ENCODE measurements at regions not wholly inside any gene's neighbourhood (a gene's known extent, or its start where the extent isn't known, plus 50 kb on each side); places are given as distances from the start of the nearest gene placed in this dataset.

DNA sequence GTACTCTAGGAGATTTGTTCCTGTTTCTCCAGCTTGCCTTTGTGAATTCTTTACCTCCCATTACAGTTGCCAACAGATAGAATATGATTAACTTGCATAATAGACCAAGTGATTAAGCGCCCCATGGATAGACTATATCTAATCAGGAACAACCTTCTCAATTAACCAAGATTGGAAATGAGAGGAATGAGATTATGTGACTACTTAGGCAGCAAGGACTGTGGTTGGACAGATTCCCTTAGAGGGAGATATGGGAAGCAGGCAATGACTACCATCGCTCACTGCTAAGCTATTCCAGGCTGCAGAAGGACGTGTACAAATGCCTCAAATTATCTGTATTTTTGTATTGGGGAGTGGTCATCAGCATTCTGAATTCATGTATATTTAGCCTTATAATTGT is 278.1 kb upstream of the DAB2 start:
- ChIA-PET CTCF (interaction anchor here (0.9 to 2.6 kb wide), 2 partner anchors 11 to 12 kb away, joined by 3 to 11 read pairs; no protein-coding TSS in a partner anchor), POLR2A (no interaction called here)
- Histone ChIP-seq H3K4me1 (no peaks in the 10 kb centered on the region), H3K4me2 (no peak overlapping the region), H3K4me3 (no peak overlapping the region), H3K27ac (no peak overlapping the region), H3K9me3 (no peaks in the 10 kb centered on the region)
- no peak for ATAC-seq
- no peak for FAIRE-seq
- TF ChIP-seq CBX2 (IDR thresholded peaks at IDR 0.05; ENCODE audit: borderline replicate concordance, low read depth) (no peak), MYC (IDR thresholded peaks at IDR 0.05; ENCODE audit: borderline replicate concordance, low read length) (no peak), JUNB (IDR thresholded peaks at IDR 0.05) (no peak), CEBPB (IDR thresholded peaks at IDR 0.05) (no peak), ESRRA (IDR thresholded peaks at IDR 0.05; ENCODE audit: borderline replicate concordance, low read length) (no peak), FOXS1 (CRISPR knock-in tag; IDR thresholded peaks at IDR 0.05) (no peak), HOXB13 (CRISPR knock-in tag; IDR thresholded peaks at IDR 0.05; ENCODE audit: low read depth) (no peak), TP53 (CRISPR knock-in tag; IDR thresholded peaks at IDR 0.05) (no peak), HMGXB4 (CRISPR knock-in tag; IDR thresholded peaks at IDR 0.05; ENCODE audit: borderline replicate concordance) (no peak), SMC3 (IDR thresholded peaks at IDR 0.05) (no peak), HDAC2 (IDR thresholded peaks at IDR 0.05) (no peak), RAD21 (conservative IDR thresholded peaks at IDR 0.05 in 1 of 2, IDR thresholded peaks at IDR 0.05 in 1 of 2) (no peak), EHF (CRISPR knock-in tag; IDR thresholded peaks at IDR 0.05) (no peak), ZFP36 (IDR thresholded peaks at IDR 0.05; ENCODE audit: borderline replicate concordance, partially characterized antibody) (no peak), GATA3 (IDR thresholded peaks at IDR 0.05; ENCODE audit: borderline replicate concordance) (no peak)
- DNase-seq (ENCODE audit: low read depth in 1 of 2, low spot score in 1 of 2), result no peak
- WGBS (ENCODE audit: missing lambda C conversion rate), result 54% methylated on average over 3 of the region's 3 CpGs

- no peak overlapping the region for H3K4me2 ChIP-seq
- no peak for DNase-seq (ENCODE audit: low read depth in 1 of 2, low spot score in 1 of 2)
- H3K9me3 ChIP-seq, result no peaks in the 10 kb centered on the region
- no peak overlapping the region for H3K4me3 ChIP-seq
- no peak for FAIRE-seq
- ChIA-PET POLR2A (interaction anchor here (0.6 kb wide), 1 partner anchor 94 kb away, joined by 3 read pairs; no protein-coding TSS in a partner anchor), CTCF (interaction anchor here (2.2 to 2.6 kb wide), 2 partner anchors 8 to 13 kb away, joined by 11 read pairs; no protein-coding TSS in a partner anchor)
- WGBS (ENCODE audit: missing lambda C conversion rate), result 51% methylated on average over 1 of the region's 1 CpG
- no peak overlapping the region for H3K27ac ChIP-seq
- no peaks in the 10 kb centered on the region for H3K4me1 ChIP-seq
- ATAC-seq, result no peak
- TF ChIP-seq, protein P1, sequence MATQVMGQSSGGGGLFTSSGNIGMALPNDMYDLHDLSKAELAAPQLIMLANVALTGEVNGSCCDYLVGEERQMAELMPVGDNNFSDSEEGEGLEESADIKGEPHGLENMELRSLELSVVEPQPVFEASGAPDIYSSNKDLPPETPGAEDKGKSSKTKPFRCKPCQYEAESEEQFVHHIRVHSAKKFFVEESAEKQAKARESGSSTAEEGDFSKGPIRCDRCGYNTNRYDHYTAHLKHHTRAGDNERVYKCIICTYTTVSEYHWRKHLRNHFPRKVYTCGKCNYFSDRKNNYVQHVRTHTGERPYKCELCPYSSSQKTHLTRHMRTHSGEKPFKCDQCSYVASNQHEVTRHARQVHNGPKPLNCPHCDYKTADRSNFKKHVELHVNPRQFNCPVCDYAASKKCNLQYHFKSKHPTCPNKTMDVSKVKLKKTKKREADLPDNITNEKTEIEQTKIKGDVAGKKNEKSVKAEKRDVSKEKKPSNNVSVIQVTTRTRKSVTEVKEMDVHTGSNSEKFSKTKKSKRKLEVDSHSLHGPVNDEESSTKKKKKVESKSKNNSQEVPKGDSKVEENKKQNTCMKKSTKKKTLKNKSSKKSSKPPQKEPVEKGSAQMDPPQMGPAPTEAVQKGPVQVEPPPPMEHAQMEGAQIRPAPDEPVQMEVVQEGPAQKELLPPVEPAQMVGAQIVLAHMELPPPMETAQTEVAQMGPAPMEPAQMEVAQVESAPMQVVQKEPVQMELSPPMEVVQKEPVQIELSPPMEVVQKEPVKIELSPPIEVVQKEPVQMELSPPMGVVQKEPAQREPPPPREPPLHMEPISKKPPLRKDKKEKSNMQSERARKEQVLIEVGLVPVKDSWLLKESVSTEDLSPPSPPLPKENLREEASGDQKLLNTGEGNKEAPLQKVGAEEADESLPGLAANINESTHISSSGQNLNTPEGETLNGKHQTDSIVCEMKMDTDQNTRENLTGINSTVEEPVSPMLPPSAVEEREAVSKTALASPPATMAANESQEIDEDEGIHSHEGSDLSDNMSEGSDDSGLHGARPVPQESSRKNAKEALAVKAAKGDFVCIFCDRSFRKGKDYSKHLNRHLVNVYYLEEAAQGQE (IDR thresholded peaks at IDR 0.05), result no peak
- TF ChIP-seq KDM1A (IDR thresholded peaks at IDR 0.05; ENCODE audit: low read depth) (no peak), ZNF302 (CRISPR knock-in tag; IDR thresholded peaks at IDR 0.05) (no peak), SMC3 (IDR thresholded peaks at IDR 0.05) (no peak), RFX5 (IDR thresholded peaks at IDR 0.05) (no peak), EHF (CRISPR knock-in tag; IDR thresholded peaks at IDR 0.05) (no peak), NPAS2 (CRISPR knock-in tag; IDR thresholded peaks at IDR 0.05; ENCODE audit: borderline replicate concordance) (no peak), RNF2 (IDR thresholded peaks at IDR 0.05; ENCODE audit: borderline replicate concordance, low read depth) (no peak), TP53 (CRISPR knock-in tag; IDR thresholded peaks at IDR 0.05) (no peak), CBX8 (IDR thresholded peaks at IDR 0.05) (no peak)
- TF ChIP-seq, protein P2, sequence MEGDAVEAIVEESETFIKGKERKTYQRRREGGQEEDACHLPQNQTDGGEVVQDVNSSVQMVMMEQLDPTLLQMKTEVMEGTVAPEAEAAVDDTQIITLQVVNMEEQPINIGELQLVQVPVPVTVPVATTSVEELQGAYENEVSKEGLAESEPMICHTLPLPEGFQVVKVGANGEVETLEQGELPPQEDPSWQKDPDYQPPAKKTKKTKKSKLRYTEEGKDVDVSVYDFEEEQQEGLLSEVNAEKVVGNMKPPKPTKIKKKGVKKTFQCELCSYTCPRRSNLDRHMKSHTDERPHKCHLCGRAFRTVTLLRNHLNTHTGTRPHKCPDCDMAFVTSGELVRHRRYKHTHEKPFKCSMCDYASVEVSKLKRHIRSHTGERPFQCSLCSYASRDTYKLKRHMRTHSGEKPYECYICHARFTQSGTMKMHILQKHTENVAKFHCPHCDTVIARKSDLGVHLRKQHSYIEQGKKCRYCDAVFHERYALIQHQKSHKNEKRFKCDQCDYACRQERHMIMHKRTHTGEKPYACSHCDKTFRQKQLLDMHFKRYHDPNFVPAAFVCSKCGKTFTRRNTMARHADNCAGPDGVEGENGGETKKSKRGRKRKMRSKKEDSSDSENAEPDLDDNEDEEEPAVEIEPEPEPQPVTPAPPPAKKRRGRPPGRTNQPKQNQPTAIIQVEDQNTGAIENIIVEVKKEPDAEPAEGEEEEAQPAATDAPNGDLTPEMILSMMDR (IDR thresholded peaks at IDR 0.05), result no peak
These were observed 275.7 kb upstream of the DAB2 start for GRCh38 chr5:39700523-39700922.
